HG02884 (cell line): ENCODE measurements at regions not wholly inside any gene's neighbourhood (a gene's known extent, or its start where the extent isn't known, plus 50 kb on each side); places are given as distances from the start of the nearest gene placed in this dataset.

ENCODE experiments used
- ATAC-seq: cut with Tn5 transposase; IDR thresholded peaks from one replicate; pipeline ENCODE4 v1.9.1; 2021; ENCODE audit warnings: mild to moderate bottlenecking, moderate library complexity; ENCODE audit not compliant: unreplicated experiment

GRCh38 chr2:204220896-204221295, 284.3 kb downstream of the ICOS start:
- no peak for ATAC-seq

GRCh38 chr2:204223046-204223445, 286.5 kb downstream of the ICOS start:
- no peak for ATAC-seq

- ATAC-seq: no peak
Observed at GRCh38 chr2:204223544-204223943, 287.0 kb downstream of the ICOS start.

- ATAC-seq: no peak
Observed at GRCh38 chr2:204225671-204226073, 289.1 kb downstream of the ICOS start.

- no peak for ATAC-seq
Observed at GRCh38 chr2:204226305-204226880, 289.8 kb downstream of the ICOS start.

GRCh38 chr2:204228169-204228886, 291.8 kb downstream of the ICOS start:
- no peak for ATAC-seq

GRCh38 chr2:204234248-204234647, 297.7 kb downstream of the ICOS start:
- ATAC-seq: no peak

- ATAC-seq: no peak
Observed at GRCh38 chr2:204234879-204235278, 298.3 kb downstream of the ICOS start.

- ATAC-seq: no peak
Observed at GRCh38 chr2:204237416-204237815, 300.9 kb downstream of the ICOS start.

GRCh38 chr2:204239411-204240165, 303.0 kb downstream of the ICOS start:
- ATAC-seq: no peak

- ATAC-seq: no peak
Observed at GRCh38 chr2:204240961-204241360, 304.3 kb upstream of the PARD3B start.

- no peak for ATAC-seq
Observed at GRCh38 chr2:204249437-204249836, 295.8 kb upstream of the PARD3B start.

GRCh38 chr2:204250692-204251091, 294.6 kb upstream of the PARD3B start:
- no peak for ATAC-seq

GRCh38 chr2:204251158-204251997, 293.9 kb upstream of the PARD3B start:
- no peak for ATAC-seq

- no peak for ATAC-seq
Observed at GRCh38 chr2:204251998-204252376, 293.3 kb upstream of the PARD3B start.

- ATAC-seq: no peak
Observed at GRCh38 chr2:204255071-204255470, 290.2 kb upstream of the PARD3B start.

- no peak for ATAC-seq
Observed at GRCh38 chr2:204255526-204255925, 289.7 kb upstream of the PARD3B start.

GRCh38 chr2:204257781-204258180, 287.5 kb upstream of the PARD3B start:
- ATAC-seq: no peak

GRCh38 chr2:204258890-204259289, 286.4 kb upstream of the PARD3B start:
- no peak for ATAC-seq

- ATAC-seq: peak; percentile 86
Observed at GRCh38 chr2:204260162-204260877, 285.0 kb upstream of the PARD3B start.

- ATAC-seq: no peak
Observed at GRCh38 chr2:204260901-204261300, 284.4 kb upstream of the PARD3B start.
